ENCODE measurements at regions not wholly inside any gene's neighbourhood (a gene's known extent, or its start where the extent isn't known, plus 50 kb on each side); places are given as distances from the start of the nearest gene placed in this dataset.

GRCh38 chr3:165897137-165897536 is 59.9 kb upstream of the BCHE start:
- TF ChIP-seq CTCF (IDR thresholded peaks at IDR 0.05) (no peak), EP300 (IDR thresholded peaks at IDR 0.05) (no peak), POLR2A (IDR thresholded peaks at IDR 0.05) (no peak)

Data from gastroesophageal sphincter (tissue), 3 donors.